22Rv1 (cell line): ENCODE measurements at regions not wholly inside any gene's neighbourhood (a gene's known extent, or its start where the extent isn't known, plus 50 kb on each side); places are given as distances from the start of the nearest gene placed in this dataset.

ENCODE experiments used
- CTCF ChIP-seq: fragments of 450-650 bp; IDR thresholded peaks from 2 replicates; pipeline ENCODE4 v1.5.1; 2017; ENCODE audit warnings: mild to moderate bottlenecking
- ZFX ChIP-seq: fragments of 450-650 bp; IDR thresholded peaks from 2 replicates; pipeline ENCODE4 v1.6.1; 2017; ENCODE audit warnings: antibody characterized with exemption, borderline replicate concordance

DNA sequence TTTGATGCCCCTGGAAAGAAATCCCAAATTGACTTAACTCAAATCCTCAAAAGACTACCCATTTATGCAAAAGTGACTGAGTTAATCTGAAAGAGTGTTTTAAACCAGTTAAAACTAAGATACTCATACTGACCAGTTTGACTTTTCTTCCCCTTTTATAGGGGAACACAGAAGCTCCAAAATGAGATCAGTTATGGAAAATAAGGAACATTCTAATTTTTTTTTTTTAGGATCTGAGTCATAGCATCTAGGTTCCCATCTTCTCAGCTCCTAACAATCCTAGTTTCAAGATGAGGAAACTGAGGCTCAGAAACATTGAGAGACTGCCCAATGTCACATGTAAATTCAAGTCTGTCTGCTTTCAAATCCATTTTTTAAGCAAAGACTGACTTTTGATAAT lies 231.1 kb upstream of the RUNX1 start:
- TF ChIP-seq CTCF (no peak), ZFX (no peak)
